ENCODE measurements at regions not wholly inside any gene's neighbourhood (a gene's known extent, or its start where the extent isn't known, plus 50 kb on each side); places are given as distances from the start of the nearest gene placed in this dataset.

GRCh38 chr11:71199226-71199820, 53.1 kb downstream of the SHANK2 start:
- 85 to 89% methylated on average over 20 of the region's 20 CpGs for WGBS, 2 donors
- H3K4me1 ChIP-seq, result no peaks in the 10 kb centered on the region
- H3K9me3 ChIP-seq, result no peaks in the 10 kb centered on the region
- H3K36me3 ChIP-seq, result no peaks in the 10 kb centered on the region
- TF ChIP-seq POLR2A (IDR thresholded peaks at IDR 0.05) (no peak), EP300 (IDR thresholded peaks at IDR 0.05) (no peak), CTCF (IDR thresholded peaks at IDR 0.05) (no peak), POLR2AphosphoS5 (IDR thresholded peaks at IDR 0.05) (no peak)
- H3K27me3 ChIP-seq, result no peaks in the 10 kb centered on the region
- H3K4me3 ChIP-seq, result no peak overlapping the region
- H3K27ac ChIP-seq, result no peak overlapping the region
- intact Hi-C loops (cut with DNase I), result no loop called here
- no peak for DNase-seq

- no peaks in the 10 kb centered on the region for H3K4me1 ChIP-seq
- no peak overlapping the region for H3K4me3 ChIP-seq
- 93 to 96% methylated on average over 11 of the region's 11 CpGs for WGBS, 2 donors
- intact Hi-C loops (cut with DNase I), result no loop called here
- H3K27me3 ChIP-seq, result no peaks in the 10 kb centered on the region
- no peaks in the 10 kb centered on the region for H3K9me3 ChIP-seq
- TF ChIP-seq POLR2AphosphoS5 (IDR thresholded peaks at IDR 0.05), result no peak
- no peak for TF ChIP-seq CTCF (IDR thresholded peaks at IDR 0.05)
- TF ChIP-seq EP300 (IDR thresholded peaks at IDR 0.05), result no peak
- TF ChIP-seq POLR2A (IDR thresholded peaks at IDR 0.05), result no peak
- DNase-seq, result no peak
- no peaks in the 10 kb centered on the region for H3K36me3 ChIP-seq
- H3K27ac ChIP-seq, result no peak overlapping the region
Measured at GRCh38 chr11:71198823-71199165, 53.6 kb downstream of the SHANK2 start.

- WGBS, 2 donors, result 89 to 90% methylated on average over 17 of the region's 17 CpGs
- Histone ChIP-seq H3K27ac (no peak overlapping the region), H3K4me3 (no peak overlapping the region), H3K4me1 (no peaks in the 10 kb centered on the region), H3K27me3 (no peaks in the 10 kb centered on the region), H3K9me3 (no peaks in the 10 kb centered on the region), H3K36me3 (no peaks in the 10 kb centered on the region)
- no peak for DNase-seq
- intact Hi-C loops (cut with DNase I), result no loop called here
- no peak for TF ChIP-seq POLR2AphosphoS5 (IDR thresholded peaks at IDR 0.05)
- no peak for TF ChIP-seq EP300 (IDR thresholded peaks at IDR 0.05)
- TF ChIP-seq POLR2A (IDR thresholded peaks at IDR 0.05), result no peak
- no peak for TF ChIP-seq CTCF (IDR thresholded peaks at IDR 0.05)
Measured at GRCh38 chr11:71198141-71198822, 54.1 kb downstream of the SHANK2 start.

- no peaks in the 10 kb centered on the region for H3K36me3 ChIP-seq
- no peak for DNase-seq
- intact Hi-C loops (cut with DNase I), result no loop called here
- H3K4me3 ChIP-seq, result no peak overlapping the region
- H3K27me3 ChIP-seq, result no peaks in the 10 kb centered on the region
- no peaks in the 10 kb centered on the region for H3K9me3 ChIP-seq
- no peak for TF ChIP-seq POLR2AphosphoS5 (IDR thresholded peaks at IDR 0.05)
- TF ChIP-seq POLR2A (IDR thresholded peaks at IDR 0.05), result no peak
- no peak for TF ChIP-seq CTCF (IDR thresholded peaks at IDR 0.05)
- TF ChIP-seq EP300 (IDR thresholded peaks at IDR 0.05), result no peak
- H3K4me1 ChIP-seq, result no peaks in the 10 kb centered on the region
- WGBS, 2 donors, result 67 to 81% methylated on average over 5 of the region's 5 CpGs
- no peak overlapping the region for H3K27ac ChIP-seq
Measured at GRCh38 chr11:71197096-71197495, 55.3 kb downstream of the SHANK2 start.

GRCh38 chr11:71194710-71195109, 57.7 kb downstream of the SHANK2 start:
- TF ChIP-seq POLR2AphosphoS5 (IDR thresholded peaks at IDR 0.05), result no peak
- TF ChIP-seq CTCF (IDR thresholded peaks at IDR 0.05), result no peak
- no peak for TF ChIP-seq EP300 (IDR thresholded peaks at IDR 0.05)
- no peak for TF ChIP-seq POLR2A (IDR thresholded peaks at IDR 0.05)
- Histone ChIP-seq H3K4me3 (no peak overlapping the region), H3K27ac (no peak overlapping the region), H3K9me3 (no peaks in the 10 kb centered on the region), H3K36me3 (no peaks in the 10 kb centered on the region), H3K4me1 (no peaks in the 10 kb centered on the region), H3K27me3 (no peaks in the 10 kb centered on the region)
- DNase-seq, result no peak
- intact Hi-C loops (cut with DNase I), result no loop called here
- 34 to 75% methylated on average over 5 of the region's 5 CpGs for WGBS, 2 donors

All from sigmoid colon (tissue), 6 donors.